UCSD-AML1 (cell line): ENCODE measurements at regions not wholly inside any gene's neighbourhood (a gene's known extent, or its start where the extent isn't known, plus 50 kb on each side); places are given as distances from the start of the nearest gene placed in this dataset.

ENCODE experiments used
- DNase-seq: peaks from one replicate; lab custom pipeline; 2025; ENCODE audit not compliant: unreplicated experiment; lab: John Stamatoyannopoulos, UW

DNA sequence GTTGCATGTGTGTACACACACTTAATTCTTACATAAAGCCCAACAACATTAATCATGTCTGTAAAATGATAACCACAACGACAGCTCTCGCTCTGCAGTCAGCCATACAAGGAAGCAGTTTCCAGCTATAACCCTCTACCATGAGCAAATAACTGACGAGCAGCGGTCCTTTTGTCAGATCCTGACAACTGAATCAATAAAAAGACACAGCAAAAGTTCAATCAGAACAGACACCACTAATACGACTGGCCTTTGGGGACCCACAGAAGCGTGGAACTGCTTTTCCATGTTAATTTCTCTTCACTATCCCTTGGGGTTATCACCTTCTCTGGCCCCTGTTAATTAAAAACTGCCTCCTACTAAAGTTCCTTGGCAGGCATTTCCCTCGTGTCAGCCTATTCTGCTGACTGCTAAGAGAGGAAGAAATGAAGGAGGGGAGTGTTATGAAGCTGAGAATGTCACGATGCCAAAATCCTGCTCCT, 722.8 kb upstream of the GRAMD2B start:
- DNase-seq = no peak

DNA sequence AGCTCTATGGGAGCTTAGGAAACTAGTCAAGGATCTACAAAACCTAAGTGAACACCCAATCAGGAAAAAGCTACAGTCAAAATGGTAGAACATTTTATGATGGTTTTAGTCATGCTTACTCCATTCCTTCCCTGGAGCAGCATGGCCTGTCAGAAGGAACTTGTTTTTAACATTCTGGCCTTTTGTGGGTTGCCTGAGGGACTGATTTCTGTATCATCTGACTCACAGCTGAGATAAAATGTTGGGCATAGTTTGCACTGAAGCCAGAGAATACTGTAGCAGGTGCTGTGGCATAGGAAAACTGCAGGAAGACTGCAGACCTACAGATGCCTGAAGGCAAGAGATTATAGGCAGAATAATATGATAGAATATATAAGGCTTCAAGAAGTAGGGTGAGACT, 719.6 kb upstream of the GRAMD2B start:
- DNase-seq = no peak

DNA sequence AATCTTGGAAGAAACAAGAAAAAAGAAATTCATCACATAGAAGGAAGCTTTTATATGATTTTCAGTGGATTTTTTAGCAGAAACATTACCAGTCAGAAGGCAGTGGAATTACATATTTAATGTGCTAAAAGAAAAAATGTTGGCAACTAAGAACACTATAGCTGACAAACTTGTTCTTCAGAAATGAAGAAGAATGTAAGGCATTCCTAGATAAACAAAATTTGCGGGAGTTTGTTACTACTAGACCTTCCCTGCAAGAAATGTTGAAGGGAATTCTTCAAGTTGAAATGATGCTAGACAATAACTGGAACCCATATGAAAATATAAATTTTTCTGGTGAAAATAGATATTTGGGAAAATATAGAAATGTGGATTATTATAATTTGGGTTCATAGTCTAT, 718.3 kb upstream of the GRAMD2B start:
- no peak for DNase-seq

DNA sequence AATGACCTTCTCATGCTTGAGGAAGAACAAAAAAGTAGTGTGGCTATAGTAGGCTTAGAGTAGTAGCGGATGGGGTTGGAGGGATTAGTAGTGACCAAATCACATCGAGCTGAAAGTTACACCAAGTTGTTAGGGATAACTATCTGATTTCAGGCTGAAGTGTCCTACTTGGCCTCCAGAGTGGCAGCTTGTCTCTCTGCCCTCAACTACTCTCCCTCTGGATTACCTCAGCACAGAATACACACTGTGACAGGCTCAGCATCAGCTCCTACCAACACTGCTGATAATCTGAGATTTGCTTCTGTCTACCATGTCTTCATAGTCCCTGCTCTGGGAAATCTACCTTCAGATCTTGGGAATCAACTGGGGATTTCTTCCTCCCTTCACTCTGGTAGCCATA, 714.6 kb upstream of the GRAMD2B start:
- DNase-seq = no peak

DNA sequence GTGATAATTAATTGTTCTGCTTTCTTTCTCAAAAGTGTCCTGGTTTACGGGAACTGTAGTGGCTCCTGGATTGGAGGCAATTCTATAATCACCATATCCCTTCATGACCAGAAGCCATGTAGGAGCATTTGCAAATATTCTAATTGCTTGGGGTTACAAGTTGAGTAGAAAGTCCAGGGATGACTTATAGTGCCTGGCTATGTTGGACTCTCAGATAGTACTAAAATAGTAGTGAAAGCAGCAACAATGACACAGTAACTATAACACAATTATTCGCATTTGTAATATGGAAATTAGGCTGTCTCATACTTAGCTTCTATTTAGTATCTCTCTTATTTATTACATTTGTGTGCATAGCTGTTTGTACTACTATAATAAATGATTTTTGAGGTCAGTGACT, 712.5 kb upstream of the GRAMD2B start:
- no peak for DNase-seq

DNA sequence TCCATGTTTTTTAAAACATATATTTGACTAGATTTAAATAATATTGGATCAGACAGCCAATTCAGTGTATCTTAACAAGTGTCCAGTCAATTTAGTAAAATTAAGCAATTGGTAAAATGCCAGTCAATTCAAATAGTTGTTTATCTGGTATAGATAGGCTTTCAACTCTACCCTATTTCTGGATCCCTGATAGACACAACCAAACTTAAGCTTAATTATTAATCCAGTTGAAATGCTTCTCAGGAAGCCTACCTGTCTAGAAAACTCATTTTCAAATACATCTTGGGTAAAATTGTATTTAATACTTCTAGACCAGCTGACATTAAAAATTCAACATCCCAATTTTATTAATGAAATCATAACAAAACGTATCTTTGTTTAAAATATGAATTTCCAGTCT, 710.8 kb upstream of the GRAMD2B start:
- no peak for DNase-seq

DNA sequence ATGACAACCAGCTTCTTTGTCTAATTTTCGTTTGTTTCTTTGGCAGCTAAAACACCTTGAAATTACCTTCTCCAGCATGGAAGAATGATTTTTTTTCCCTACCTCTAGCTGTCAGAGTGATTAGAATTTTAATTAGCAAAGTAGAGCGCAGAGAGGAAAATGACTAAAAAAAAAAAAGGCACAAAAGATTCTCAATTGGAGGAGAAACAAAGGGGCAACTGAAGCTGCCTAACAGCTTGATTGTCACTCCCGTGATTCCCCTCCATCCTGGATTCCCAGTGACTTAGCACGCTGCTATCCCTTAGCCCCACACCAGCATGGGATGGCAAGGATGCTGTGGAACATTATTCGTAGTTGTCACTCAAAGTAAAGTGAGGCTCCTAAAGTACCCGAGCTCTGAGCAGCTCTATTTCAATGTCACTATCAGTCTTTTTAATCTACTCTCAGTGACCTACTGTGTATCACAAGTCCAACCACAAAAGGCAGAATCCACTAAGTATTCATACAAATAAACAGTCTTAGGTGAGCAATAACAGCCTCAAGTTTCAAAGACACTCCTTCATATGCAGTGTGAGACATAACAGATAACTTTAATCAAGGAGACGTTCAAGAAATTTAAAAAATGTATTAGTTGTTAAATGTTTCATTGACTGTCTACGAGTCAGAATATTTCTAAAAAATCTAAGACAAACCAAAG, 710.0 kb upstream of the GRAMD2B start:
- DNase-seq = no peak

DNA sequence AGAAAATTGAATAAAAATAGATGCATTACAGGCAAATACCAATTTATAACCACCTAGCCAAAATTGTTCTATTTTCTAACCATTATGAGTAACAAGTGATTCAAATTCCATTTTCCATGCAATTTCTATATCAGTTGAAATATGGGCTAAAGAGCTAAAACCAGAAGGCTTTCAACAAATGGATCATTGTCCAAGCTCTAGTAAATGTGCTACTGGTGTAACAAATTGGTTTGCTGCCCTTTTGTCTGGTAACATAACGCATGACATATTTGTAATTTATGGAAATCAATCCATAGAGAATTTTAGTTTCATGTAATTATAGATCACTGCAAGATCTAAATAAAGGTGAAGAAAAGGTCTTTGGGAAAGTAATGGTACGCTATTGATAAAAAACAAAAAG, 708.0 kb upstream of the GRAMD2B start:
- no peak for DNase-seq

DNA sequence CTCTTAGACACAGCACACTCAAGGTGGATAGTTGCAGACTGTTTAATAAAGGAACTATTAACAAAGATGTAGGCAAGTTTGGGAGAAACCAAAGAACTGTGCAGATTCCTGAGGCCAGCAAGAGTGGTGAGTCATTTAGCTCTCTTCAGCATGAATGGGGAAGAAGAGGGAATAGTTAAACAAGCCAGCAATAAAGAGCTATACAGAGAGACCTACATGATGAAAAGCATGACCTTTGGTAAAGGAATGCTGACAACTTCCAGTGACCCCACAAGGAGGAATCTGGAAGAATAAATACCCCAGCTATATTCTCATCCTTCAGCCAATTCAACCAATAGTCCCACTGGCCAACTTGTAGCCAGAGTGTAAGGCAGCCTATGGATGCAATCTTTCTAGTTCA, 706.0 kb upstream of the GRAMD2B start:
- DNase-seq = no peak

DNA sequence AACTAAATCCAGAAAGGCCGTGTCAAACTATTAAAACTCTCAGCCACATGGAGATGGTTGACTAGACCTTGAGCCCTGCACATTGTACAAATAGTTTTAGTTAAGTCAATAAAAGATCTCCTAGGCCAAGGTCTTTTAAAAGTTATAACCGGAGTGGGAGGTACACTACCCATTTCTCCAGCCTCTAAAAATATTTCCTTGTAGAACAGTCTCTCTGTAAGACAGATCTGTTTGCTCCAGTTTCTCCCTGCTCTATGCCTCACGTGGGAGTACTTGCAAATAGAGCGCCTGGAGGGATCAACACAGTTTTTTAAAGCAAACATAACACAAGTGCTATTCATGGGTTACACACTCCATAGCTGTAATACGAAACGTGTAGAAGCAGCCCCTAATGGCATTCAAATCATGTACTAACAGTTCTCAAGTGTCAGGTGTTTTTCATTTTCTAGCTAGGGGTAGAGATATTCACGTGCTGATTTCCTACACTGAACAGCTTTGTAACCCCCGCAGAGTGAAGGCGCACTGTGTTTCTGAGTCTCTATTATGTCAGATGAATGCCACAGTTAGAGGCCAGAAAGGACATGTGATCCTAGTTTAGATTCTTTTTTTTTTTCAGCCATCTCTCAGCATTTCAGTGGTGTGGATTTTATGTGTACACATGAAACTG, 703.4 kb upstream of the GRAMD2B start:
- no peak for DNase-seq

DNA sequence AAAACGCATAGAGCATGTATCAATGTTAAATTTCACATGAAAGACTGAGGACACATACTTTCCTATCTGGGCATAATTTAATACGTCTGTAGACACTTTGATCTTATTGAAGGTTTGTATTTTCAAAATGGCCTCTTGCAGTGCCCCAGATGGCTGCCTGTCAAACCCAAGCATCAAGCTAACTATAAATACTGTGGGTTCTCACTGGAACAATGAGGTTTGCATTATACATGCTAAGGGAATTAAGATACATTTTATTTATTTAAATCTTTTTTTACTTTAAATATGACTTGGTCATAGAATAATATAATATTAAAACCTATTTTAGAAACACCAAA, 702.9 kb upstream of the GRAMD2B start:
- no peak for DNase-seq

DNA sequence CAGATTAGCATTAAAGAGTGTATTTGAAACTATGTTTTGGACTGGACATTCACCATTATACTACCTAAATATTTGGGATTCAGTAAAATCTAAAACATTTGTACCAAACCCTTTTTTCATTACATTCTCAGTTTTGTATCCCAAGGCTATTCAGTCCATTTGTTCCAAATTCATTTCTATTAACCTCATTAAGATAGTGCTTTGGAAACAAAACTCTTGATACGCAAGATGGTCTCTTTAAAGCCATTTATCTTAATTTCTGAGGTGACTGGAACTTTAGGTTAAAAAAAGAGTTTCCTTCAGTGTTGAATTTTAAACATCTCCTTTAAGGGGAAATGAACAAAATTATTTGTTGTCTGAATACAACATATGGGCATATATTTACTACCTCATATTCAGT, 702.5 kb upstream of the GRAMD2B start:
- DNase-seq = no peak

DNA sequence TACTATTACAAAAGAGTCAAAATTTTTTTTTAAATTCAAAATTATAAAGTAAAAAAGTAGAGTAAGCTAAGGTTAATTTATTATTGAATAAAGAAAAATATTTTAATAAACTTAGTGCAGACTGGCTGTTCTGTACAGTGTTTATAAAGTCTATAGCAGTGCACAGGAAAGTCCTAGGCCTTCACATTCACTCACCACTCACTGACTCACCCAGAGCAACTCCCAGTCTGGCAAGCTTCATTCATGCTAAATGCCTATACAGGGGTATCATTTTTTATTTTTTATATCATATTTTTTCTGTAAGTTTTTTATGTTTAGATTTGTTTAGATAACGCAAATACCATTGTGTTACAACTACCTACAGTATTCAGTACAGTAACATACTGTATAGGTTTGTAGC, 700.7 kb upstream of the GRAMD2B start:
- no peak for DNase-seq

DNA sequence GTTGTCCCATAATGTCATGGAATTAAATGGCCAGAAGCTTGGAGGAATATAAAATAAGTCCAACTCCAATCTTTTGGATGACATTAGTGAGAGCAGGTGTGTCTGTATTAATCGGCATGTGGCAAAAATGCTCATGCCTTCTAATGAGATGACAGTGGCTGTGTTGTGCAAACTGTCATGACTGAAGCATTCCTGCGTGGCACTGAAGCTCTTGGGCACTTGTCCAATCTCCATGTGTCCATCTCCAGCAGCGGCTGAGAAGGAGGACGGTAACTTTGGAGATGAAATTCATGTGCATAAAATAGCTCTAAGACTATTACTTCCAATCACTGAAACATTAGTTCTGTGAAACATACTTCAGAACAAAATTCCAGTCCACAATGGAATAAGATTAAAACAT, 697.5 kb upstream of the GRAMD2B start:
- no peak for DNase-seq

DNA sequence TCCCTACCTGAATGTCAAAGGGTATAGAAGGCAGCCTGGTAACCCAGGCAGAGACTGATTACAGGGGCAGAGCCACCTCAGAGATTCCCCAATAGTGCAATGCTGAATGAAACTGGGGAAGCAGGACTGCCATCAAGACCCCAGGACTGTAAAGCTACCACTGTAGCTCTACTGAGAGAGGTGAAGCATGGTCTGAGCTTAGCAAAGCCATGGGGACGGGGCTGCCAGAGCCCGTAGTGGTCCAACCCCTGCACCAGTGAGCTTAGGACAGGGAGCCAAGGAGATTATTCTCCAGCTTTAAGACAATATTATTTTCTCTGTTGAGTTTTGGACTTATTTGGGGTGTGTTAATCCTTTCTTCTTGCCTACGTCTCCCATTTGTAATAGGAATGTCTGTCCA, 679.3 kb upstream of the GRAMD2B start:
- no peak for DNase-seq

DNA sequence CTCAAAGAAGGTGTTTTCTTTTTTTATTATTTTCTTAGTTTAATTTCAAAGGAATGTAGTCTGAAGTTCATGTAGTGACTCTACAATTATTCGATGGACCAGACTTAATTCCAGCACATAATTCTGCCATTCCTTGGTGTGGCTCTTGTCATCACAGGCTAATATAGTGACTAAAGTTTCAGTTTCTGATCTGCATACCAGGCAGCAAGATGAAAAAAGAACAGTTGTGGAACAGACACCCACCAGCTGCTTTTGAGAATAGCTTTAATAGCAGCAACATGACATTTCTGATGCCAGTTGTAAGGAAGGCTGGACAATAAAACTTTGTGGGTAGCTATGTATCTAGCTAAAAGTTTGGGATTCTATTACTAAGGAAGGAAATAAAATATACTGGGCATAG, 676.3 kb upstream of the GRAMD2B start:
- no peak for DNase-seq

DNA sequence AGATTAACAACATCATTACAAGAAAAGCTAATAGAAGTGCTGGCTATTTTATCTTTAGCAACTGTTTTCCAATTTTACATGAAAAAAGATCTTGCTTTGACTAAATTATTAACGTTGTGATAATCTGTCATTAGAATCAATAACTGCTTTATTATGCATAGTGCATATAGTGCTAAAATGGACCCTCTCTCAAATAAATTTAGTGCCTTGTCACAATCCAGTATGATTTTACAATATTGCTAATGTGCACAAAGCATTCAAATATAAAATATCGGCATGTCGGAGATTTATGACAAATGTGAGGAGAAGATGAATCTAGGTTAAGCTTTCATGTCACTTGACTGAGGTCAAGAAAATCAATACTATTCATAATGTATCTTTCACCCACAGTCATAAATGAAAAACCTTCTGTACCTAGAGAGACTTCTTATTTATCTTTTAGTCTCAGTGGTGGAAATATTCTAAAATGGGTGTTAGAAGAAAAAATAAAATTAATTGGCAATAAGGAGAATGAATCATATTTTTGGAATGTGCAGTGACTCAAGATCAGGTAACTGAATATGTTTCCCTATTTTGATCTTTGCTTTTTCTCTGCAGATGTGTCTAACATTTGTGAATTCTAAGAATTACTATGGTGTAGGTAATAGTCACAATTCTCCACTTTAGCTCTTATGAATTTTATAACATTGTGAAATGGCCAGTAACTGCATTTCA, 672.9 kb upstream of the GRAMD2B start:
- DNase-seq = no peak

DNA sequence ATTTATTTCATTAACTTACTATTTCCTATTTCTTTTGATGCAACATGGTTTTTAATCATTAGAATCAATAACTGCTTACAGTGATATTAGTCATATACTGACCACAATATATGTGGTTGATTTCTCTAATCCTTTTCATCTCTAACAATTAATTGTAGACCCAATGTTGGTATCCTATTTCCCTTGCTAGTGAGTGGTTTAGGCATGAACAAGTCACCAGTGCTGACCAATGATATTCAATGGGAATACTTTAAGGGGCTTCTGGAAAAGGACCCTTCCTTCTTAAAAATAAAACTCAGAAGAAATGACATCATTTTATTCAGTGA, 672.4 kb upstream of the GRAMD2B start:
- no peak for DNase-seq

DNA sequence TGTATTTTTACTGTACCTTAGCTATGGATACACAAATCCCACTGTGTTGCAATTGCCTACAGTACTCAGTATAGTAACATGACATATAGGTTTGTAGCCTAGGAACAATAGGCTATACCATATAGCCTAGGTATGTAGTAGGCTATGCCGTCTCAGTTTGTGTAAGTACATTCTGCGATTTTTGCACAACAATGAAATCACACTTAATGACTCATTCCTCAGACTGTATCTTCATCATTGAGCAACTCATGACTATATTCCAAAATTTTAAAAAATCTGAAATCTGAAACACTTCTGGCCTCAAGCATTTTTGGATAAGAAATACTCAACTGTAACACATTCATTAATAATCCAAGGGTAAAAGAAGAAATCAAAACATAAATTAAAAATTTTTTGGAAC, 666.8 kb upstream of the GRAMD2B start:
- no peak for DNase-seq

DNA sequence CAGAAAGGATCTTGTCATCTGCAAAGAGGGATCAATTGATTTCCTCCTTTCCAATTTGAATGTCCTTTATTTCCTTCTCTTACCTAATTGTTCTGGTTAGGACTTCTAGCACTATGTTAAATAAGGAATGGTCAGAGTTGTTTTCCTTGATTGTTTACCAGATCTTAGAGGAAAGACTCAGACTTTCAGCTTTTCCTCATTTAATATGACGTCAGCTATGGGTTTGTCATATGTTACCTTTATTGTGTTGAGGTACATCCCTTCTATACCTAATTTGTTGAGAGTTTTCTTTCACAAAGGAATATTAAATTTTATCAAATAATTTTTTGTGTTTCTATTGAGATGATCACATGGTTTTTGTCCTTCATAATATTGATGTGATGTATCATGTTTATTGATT, 656.5 kb upstream of the GRAMD2B start:
- no peak for DNase-seq

DNA sequence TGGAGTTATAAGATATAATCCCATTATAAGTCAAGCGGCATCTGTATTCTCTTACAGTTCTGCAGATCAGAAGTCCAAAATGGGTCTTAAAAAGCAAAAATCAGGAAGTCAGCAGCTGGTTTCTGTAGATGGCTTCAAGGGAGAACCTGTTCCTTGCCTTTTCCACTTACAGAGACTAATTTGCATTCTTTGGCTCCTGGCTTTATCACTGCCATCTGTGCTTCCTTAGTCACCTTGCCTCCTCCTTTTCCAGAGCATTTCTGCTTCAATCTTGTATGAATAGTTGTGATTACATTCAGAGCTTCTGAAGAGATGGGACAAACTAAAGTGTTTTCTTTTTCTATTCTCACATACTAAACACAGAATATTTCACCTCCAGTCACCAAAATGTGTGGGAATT, 647.3 kb upstream of the GRAMD2B start:
- DNase-seq = no peak

DNA sequence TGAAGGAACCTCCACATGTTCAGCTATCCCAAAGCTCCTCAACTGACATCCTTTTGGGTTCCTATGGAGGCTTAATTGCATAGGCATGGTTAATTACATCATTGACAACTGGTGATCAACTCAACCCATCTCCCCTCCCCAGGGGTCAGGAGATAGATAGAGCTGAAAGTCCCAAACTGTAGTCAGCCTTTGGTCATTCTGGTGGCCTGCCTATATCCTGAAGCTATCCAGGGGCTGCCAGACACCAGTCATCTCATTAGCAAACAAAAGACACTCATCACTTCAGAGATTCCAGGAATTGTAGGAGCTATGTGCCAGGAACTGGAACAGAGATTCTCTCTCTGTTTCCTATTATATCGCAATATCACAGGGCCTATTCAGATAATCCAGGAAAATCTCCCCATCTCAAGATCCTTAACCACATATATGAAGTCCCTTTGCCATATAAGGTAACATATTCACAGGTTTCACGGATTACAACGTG, 646.5 kb upstream of the GRAMD2B start:
- no peak for DNase-seq
